PC-3 (cell line): ENCODE measurements at regions not wholly inside any gene's neighbourhood (a gene's known extent, or its start where the extent isn't known, plus 50 kb on each side); places are given as distances from the start of the nearest gene placed in this dataset.

Source experiments
- CTCF ChIP-seq: fragments of 300-600 bp; sonication (generic); conservative IDR thresholded peaks from 2 replicates; pipeline ENCODE4 v1.5.1; 2017; ENCODE audit warnings: antibody characterized with exemption, low read depth, mild to moderate bottlenecking, low read length
- EZH2 ChIP-seq: fragments of 300-600 bp; sonication (generic); IDR thresholded peaks from one replicate; pipeline ENCODE4 v1.6.1; 2017; ENCODE audit warnings: antibody characterized with exemption, mild to moderate bottlenecking, low read length; ENCODE audit not compliant: unreplicated experiment

- no peak for TF ChIP-seq CTCF
- no peak for TF ChIP-seq EZH2
These were observed 144.3 kb upstream of the PIK3R1 start for GRCh38 chr5:68071282-68071632.
